Common myeloid progenitor, CD34-positive (primary cell): ENCODE measurements at regions not wholly inside any gene's neighbourhood (a gene's known extent, or its start where the extent isn't known, plus 50 kb on each side); places are given as distances from the start of the nearest gene placed in this dataset.

Source experiments
- CTCF ChIA-PET: fragments of 350-600 bp; sonication (Branson Sonifier 250); formaldehyde crosslinking; loops from one replicate; lab custom pipeline; 2021; ENCODE audit warnings: antibody characterized with exemption; lab: Charles Lee
- POLR2A ChIA-PET: fragments of 350-600 bp; sonication (Branson Sonifier 250); formaldehyde crosslinking; loops from one replicate; lab custom pipeline; 2021; ENCODE audit warnings: antibody characterized with exemption; lab: Charles Lee
- DNase-seq, 3 donors: peaks; one replicate each; pipeline versions ENCODE4 v3.0.0 to v3.0.0-alpha.2; 2013
- H3K27ac ChIP-seq, 2 experiments: 1 replicate in 1 of 2; 2 replicates in 1 of 2; pipeline ENCODE4 v1.7.0; 2013; ENCODE audit warnings: inconsistent platforms in 2 of 2, low read length in 2 of 2, mild to moderate bottlenecking in 2 of 2, low read depth in 1 of 2, moderate library complexity in 1 of 2; ENCODE audit not compliant: severe bottlenecking in 2 of 2, insufficient read depth in 1 of 2, poor library complexity in 1 of 2
- H3K27me3 ChIP-seq, 5 experiments: replicated peaks in 2 of 5; 1 replicate in 3 of 5; 2 replicates in 2 of 5; pipeline versions ENCODE4 v1.6.1 to v1.7.0; 2013; ENCODE audit warnings: low read length in 4 of 5, mild to moderate bottlenecking in 2 of 5, moderate library complexity in 2 of 5, inconsistent platforms in 1 of 5; ENCODE audit not compliant: insufficient read depth in 5 of 5, control insufficient read depth in 4 of 5
- H3K36me3 ChIP-seq, 4 experiments: 1 replicate in 2 of 4; 2 replicates in 2 of 4; pipeline versions ENCODE4 v1.6.1 to v1.7.0; 2013; ENCODE audit warnings: low read length in 3 of 4, control low read depth in 1 of 4, mild to moderate bottlenecking in 1 of 4; ENCODE audit not compliant: control insufficient read depth in 4 of 4, insufficient read depth in 4 of 4
- H3K4me1 ChIP-seq, 4 experiments: 1 replicate in 3 of 4; 2 replicates in 1 of 4; pipeline versions ENCODE4 v1.6.1 to v1.7.1; 2013; ENCODE audit warnings: low read length in 3 of 4, mild to moderate bottlenecking in 3 of 4, control low read depth in 1 of 4, inconsistent platforms in 1 of 4, moderate library complexity in 1 of 4; ENCODE audit not compliant: control insufficient read depth in 4 of 4, insufficient read depth in 4 of 4; ENCODE audit errors: control extremely low read depth in 1 of 4
- H3K4me3 ChIP-seq, 7 experiments: 1 replicate in 4 of 7; 2 replicates in 3 of 7; pipeline versions ENCODE4 v1.5.1 to v1.7.0; 2013; ENCODE audit warnings: mild to moderate bottlenecking in 7 of 7, low read length in 6 of 7, moderate library complexity in 6 of 7, inconsistent platforms in 2 of 7, low read depth in 2 of 7, control low read depth in 1 of 7; ENCODE audit not compliant: insufficient read depth in 4 of 7, control insufficient read depth in 1 of 7; ENCODE audit errors: extremely low read depth in 1 of 7
- H3K9me3 ChIP-seq, 5 experiments: 1 replicate in 4 of 5; 2 replicates in 1 of 5; pipeline versions ENCODE4 v1.6.1 to v1.7.1; 2013; ENCODE audit warnings: low read length in 4 of 5, mild to moderate bottlenecking in 2 of 5, inconsistent platforms in 1 of 5, low read depth in 1 of 5, moderate library complexity in 1 of 5; ENCODE audit not compliant: control insufficient read depth in 4 of 5, insufficient read depth in 2 of 5; ENCODE audit errors: control extremely low read depth in 1 of 5
- WGBS: methylation state at CpG from one replicate; pipeline ENCODE4 v1.1.5; 2013; ENCODE audit not compliant: insufficient coverage; 5-methylcytosine and 5-hydroxymethylcytosine counted together

DNA sequence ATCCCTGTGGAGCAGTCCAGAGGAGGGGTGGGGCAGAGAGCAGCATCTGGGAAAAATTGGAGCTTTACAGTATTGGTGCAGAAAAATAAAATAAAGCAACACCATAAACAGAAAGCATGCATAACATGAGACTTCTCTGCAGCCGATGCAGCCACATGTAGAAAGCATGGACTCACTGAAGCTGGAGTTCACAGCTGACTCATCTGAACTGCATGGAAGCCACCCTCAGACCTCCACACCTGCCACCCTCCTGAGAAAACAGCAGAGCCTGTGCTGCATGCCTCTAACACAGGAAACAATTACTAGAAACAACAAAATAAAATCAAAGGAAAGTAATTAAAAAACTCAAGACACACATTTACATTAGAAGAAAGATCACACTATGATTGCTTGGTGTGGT, 169.4 kb upstream of the ALKAL2 start:
- peak in 1 of 3 donors; percentile 19 for DNase-seq
- Histone ChIP-seq H3K4me3 (no peak overlapping the region), H3K27me3 (no peaks in the 10 kb centered on the region), H3K36me3 (no peaks in the 10 kb centered on the region), H3K9me3 (no peaks in the 10 kb centered on the region), H3K27ac (no peak overlapping the region), H3K4me1 (peaks cover 18 to 36% (median 22%) of the 10 kb centered on the region in 4 experiments)
- 93% methylated on average over 1 of the region's 1 CpG for WGBS
- CTCF ChIA-PET = no interaction called here
- POLR2A ChIA-PET = no interaction called here

DNA sequence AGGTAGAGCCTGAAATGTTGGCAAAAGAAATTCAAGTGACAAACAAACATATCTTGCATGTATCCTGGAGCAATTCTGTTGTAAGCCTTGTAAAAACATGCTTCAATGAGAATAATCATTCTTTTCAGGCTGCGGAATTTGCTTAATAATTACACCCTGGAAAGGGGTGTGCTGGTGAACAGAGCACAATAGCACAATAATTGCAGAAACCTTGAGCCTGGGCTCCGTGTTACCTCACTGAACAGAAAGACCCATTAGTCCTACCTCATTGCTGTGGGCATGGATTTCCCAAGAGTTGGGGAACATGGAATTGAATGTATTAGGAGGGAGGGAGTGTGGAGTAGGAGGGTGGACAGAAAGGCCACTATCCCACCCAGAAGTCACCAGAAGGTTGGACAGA, 168.0 kb upstream of the ALKAL2 start:
- no peaks in the 10 kb centered on the region for H3K9me3 ChIP-seq
- POLR2A ChIA-PET = no interaction called here
- no peak overlapping the region for H3K27ac ChIP-seq
- no peaks in the 10 kb centered on the region for H3K27me3 ChIP-seq
- no peak overlapping the region for H3K4me3 ChIP-seq
- WGBS = 100% methylated on average over 2 of the region's 2 CpGs
- H3K4me1 ChIP-seq = peaks cover 7 to 22% (median 11%) of the 10 kb centered on the region in 4 experiments
- no peak for DNase-seq
- CTCF ChIA-PET = no interaction called here
- H3K36me3 ChIP-seq = no peaks in the 10 kb centered on the region

DNA sequence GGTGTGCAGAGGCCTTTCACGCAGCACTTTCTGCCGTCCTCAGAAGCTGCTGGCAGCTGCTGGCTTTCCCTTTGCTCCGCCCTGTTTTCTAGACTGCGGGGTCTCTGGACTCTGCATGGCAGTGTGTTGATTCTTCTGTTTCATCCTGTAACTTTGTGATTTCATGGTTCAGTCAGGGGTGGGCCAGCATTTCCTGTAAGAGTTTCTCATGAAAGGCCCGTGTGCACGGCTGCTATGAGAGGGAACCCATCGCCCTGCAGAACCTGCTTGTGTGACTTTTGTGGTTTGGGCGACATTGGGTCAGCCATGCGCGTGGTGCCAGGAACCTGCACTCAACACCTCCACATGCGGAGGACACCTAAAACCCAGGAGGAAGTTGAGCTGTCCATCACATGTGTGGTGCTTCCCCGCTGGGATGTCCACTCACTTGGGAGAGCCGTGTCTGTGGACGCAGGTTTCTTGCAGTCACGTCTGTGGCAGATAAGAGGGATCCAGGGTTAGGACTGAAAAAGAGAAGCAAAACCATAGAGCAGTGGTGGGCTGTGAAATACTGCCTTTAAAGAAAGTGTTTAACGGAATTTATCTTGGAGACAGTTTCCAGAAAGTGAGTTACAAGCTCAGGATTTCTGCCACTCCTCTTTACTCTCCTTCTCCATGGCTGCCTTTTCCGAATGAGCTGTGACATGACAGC, 167.3 kb upstream of the ALKAL2 start:
- Histone ChIP-seq H3K27ac (no peak overlapping the region), H3K36me3 (no peaks in the 10 kb centered on the region), H3K9me3 (no peaks in the 10 kb centered on the region), H3K4me1 (peaks cover 0 to 15% (median 4%) of the 10 kb centered on the region in 4 experiments), H3K4me3 (no peak overlapping the region), H3K27me3 (no peaks in the 10 kb centered on the region)
- POLR2A ChIA-PET = interaction anchor here (0.7 kb wide), 1 partner anchor 312 kb away, joined by 3 read pairs; no protein-coding TSS in a partner anchor
- DNase-seq = peak in 1 of 3 donors; percentile 19
- CTCF ChIA-PET = no interaction called here
- 81% methylated on average over 16 of the region's 17 CpGs for WGBS

DNA sequence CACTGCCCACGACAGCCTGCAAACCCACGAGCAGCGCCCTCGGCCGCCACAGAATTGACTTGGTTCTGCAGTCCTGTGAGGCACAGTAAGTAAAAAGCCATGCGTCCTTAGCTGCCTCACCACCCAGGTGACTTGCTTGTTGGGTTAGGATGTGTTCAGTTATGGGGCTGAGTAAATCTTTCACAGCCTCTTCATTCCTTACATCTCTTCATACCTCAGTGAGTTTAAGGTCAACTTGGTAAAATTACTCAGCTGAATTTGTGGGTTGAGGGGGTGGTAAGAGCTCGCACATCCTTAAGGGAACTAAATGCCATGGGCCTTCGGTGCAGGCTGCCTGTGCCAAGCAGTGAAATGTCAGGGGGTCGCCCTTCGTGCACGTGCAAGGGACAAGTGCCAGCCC, 165.2 kb upstream of the ALKAL2 start:
- 97% methylated on average over 3 of the region's 11 CpGs for WGBS
- CTCF ChIA-PET = interaction anchor here (1.6 kb wide), 1 partner anchor 15 kb away, joined by 4 read pairs; no protein-coding TSS in a partner anchor
- no peak for DNase-seq
- Histone ChIP-seq H3K4me1 (peaks cover 0 to 5% (median 0%) of the 10 kb centered on the region in 4 experiments), H3K4me3 (no peak overlapping the region), H3K27ac (no peak overlapping the region), H3K9me3 (no peaks in the 10 kb centered on the region), H3K27me3 (no peaks in the 10 kb centered on the region), H3K36me3 (no peaks in the 10 kb centered on the region)
- POLR2A ChIA-PET = no interaction called here

DNA sequence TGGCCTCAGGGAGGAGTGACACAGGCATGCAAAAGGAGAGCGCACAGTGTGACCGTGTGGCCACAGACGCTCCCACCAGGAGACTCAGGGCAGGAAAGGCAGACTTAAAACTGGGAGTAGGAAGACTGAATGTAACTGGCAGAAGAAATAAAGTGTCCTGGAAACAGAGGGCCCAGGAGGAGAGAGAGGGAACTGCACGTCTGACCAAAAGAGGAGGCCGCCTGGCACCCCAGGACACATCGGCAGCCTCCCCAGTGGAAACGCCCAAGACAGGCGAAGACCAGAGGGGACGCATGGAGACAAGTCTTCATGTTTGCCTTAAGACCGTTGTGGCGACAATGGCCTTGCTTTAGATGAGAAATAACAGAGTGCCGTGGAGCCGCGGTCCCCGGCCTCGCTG, 163.6 kb upstream of the ALKAL2 start:
- no peaks in the 10 kb centered on the region for H3K36me3 ChIP-seq
- H3K9me3 ChIP-seq = no peaks in the 10 kb centered on the region
- no peak overlapping the region for H3K4me3 ChIP-seq
- DNase-seq = no peak
- H3K4me1 ChIP-seq = peaks cover 0 to 5% (median 0%) of the 10 kb centered on the region in 4 experiments
- no peak overlapping the region for H3K27ac ChIP-seq
- 94% methylated on average over 16 of the region's 16 CpGs for WGBS
- POLR2A ChIA-PET = no interaction called here
- no peaks in the 10 kb centered on the region for H3K27me3 ChIP-seq
- CTCF ChIA-PET = no interaction called here

DNA sequence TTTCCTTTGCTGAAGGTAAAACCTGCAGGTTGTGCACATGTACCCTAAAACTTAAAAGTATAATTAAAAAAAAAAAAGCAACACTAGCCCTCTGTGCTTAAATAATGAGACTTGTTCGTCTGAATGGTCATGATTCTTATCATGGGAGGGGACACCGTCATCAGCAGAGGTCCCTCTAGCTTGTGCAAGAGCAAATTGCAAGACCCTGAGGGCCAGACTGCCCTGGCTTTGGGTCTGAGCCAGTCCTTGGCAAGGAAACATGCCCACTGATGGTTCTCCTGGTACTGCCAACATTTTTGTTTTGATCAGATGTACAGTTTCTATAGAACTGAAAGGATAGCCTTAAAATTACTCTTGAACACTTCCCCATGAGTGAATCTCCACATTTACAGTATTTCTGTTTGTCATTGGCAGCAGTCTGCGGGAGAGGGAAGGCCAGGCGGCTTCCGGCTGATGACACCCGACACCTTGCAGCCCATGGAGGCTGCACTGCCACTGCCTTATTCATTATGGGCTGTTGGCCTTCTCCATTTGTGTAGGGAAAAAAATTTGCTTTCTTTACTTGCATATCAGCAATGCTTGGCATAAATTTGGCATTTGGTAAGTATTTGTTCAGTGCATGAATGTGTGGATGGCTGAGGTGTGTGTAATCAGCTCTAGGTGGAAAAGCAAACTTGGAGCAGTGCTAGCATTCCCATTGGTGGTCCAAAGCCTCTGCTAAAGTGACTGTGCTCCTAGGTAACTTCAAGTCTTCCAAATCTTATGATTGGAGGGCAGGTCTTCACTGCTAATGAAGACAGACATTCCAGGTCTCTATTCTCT, 161.6 kb upstream of the ALKAL2 start:
- Histone ChIP-seq H3K36me3 (no peaks in the 10 kb centered on the region), H3K4me3 (no peak overlapping the region), H3K4me1 (peaks cover 0 to 10% (median 1%) of the 10 kb centered on the region in 4 experiments), H3K9me3 (no peaks in the 10 kb centered on the region), H3K27ac (no peak overlapping the region), H3K27me3 (no peaks in the 10 kb centered on the region)
- WGBS = 98% methylated on average over 6 of the region's 6 CpGs
- CTCF ChIA-PET = interaction anchor here (0.8 to 1.0 kb wide), 2 partner anchors 10 to 12 kb away, joined by 4 read pairs; no protein-coding TSS in a partner anchor
- DNase-seq = no peak
- POLR2A ChIA-PET = no interaction called here
